DND-41 (cell line): ENCODE measurements at regions not wholly inside any gene's neighbourhood (a gene's known extent, or its start where the extent isn't known, plus 50 kb on each side); places are given as distances from the start of the nearest gene placed in this dataset.

Experiments
- EZH2 ChIP-seq: IDR thresholded peaks from 3 replicates; pipeline ENCODE4 v1.6.1; 2012; ENCODE audit warnings: borderline replicate concordance, low read depth, mild to moderate bottlenecking, moderate library complexity, low read length, inconsistent platforms; ENCODE audit not compliant: severe bottlenecking
- TF ChIP-seq, protein P1 (sequence below): IDR thresholded peaks from 2 replicates; pipeline ENCODE4 v1.5.1; 2012; ENCODE audit warnings: borderline replicate concordance, low read length, moderate library complexity, mild to moderate bottlenecking; ENCODE audit not compliant: poor library complexity, severe bottlenecking; ENCODE audit errors: extremely low read depth

DNA sequence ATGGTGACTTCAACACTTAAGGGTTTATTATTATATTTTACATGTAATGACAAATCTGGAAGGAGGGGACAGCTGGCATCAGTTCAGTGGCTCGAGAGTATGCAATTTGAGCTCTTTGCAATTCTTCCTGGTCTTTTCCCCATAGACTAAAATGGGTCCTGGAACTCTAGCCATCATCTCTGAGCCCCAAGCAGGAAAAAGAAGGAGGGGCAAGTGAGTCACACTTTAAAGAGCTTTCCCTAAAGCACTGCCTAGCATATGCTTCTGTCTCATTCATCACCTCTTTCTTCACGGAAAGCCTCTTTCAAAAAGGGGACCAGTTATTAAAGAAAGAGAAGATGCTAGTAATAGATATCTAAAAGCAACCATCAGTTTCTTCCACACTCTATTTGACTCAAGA, 466.3 kb downstream of the ZIC1 start:
- TF ChIP-seq, protein P1, sequence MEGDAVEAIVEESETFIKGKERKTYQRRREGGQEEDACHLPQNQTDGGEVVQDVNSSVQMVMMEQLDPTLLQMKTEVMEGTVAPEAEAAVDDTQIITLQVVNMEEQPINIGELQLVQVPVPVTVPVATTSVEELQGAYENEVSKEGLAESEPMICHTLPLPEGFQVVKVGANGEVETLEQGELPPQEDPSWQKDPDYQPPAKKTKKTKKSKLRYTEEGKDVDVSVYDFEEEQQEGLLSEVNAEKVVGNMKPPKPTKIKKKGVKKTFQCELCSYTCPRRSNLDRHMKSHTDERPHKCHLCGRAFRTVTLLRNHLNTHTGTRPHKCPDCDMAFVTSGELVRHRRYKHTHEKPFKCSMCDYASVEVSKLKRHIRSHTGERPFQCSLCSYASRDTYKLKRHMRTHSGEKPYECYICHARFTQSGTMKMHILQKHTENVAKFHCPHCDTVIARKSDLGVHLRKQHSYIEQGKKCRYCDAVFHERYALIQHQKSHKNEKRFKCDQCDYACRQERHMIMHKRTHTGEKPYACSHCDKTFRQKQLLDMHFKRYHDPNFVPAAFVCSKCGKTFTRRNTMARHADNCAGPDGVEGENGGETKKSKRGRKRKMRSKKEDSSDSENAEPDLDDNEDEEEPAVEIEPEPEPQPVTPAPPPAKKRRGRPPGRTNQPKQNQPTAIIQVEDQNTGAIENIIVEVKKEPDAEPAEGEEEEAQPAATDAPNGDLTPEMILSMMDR: no peak
- no peak for TF ChIP-seq EZH2
